PFSK-1 (cell line): ENCODE measurements at regions not wholly inside any gene's neighbourhood (a gene's known extent, or its start where the extent isn't known, plus 50 kb on each side); places are given as distances from the start of the nearest gene placed in this dataset.

Experiments used
- FOXP2 ChIP-seq: optimal IDR thresholded peaks from 2 replicates; pipeline ENCODE3; 2011; ENCODE audit warnings: borderline replicate concordance, control low read depth, inconsistent platforms; ENCODE audit not compliant: insufficient read depth; ENCODE audit errors: extremely low read length, extremely low read depth
- POLR2AphosphoS5 ChIP-seq: IDR thresholded peaks from 2 replicates; pipeline ENCODE4 v1.6.1; 2012; ENCODE audit warnings: low read depth, mild to moderate bottlenecking, control low read depth, low read length, moderate library complexity
- REST ChIP-seq, 2 experiments: IDR thresholded peaks; 2 replicates each; pipeline versions ENCODE4 v1.6.1 to v1.8.0; 2011 to 2012; ENCODE audit warnings: low read depth in 2 of 2, low read length in 2 of 2, control low read depth in 1 of 2, inconsistent platforms in 1 of 2, mild to moderate bottlenecking in 1 of 2, moderate library complexity in 1 of 2; ENCODE audit not compliant: insufficient read depth in 1 of 2
- SIN3A ChIP-seq: IDR thresholded peaks from 2 replicates; pipeline ENCODE4 v1.6.1; 2012; ENCODE audit warnings: mild to moderate bottlenecking, low read length, moderate library complexity, borderline replicate concordance; ENCODE audit not compliant: insufficient read depth
- TAF1 ChIP-seq: IDR thresholded peaks from 2 replicates; pipeline ENCODE4 v1.6.1; 2012; ENCODE audit warnings: low read length, control low read depth, borderline replicate concordance; ENCODE audit not compliant: insufficient read depth

GRCh38 chr12:41709463-41710285, 435.0 kb downstream of the GXYLT1 start:
- no peak for TF ChIP-seq POLR2AphosphoS5
- TF ChIP-seq SIN3A = no peak
- TF ChIP-seq TAF1 = no peak
- peak in 1 of 2 experiments; percentile 50; a peak in 1 of 4 replicates for TF ChIP-seq REST (IDR thresholded peaks at IDR 0.05; ENCODE audit: insufficient read depth in 1 of 2, low read depth in 2 of 2, low read length in 2 of 2)
- TF ChIP-seq FOXP2 = no peak

GRCh38 chr12:41709012-41709411, 435.7 kb downstream of the GXYLT1 start:
- TF ChIP-seq FOXP2 = no peak
- no peak for TF ChIP-seq REST (IDR thresholded peaks at IDR 0.05; ENCODE audit: insufficient read depth in 1 of 2, low read depth in 2 of 2, low read length in 2 of 2)
- no peak for TF ChIP-seq POLR2AphosphoS5
- TF ChIP-seq TAF1 = no peak
- no peak for TF ChIP-seq SIN3A

- no peak for TF ChIP-seq FOXP2
- TF ChIP-seq POLR2AphosphoS5 = no peak
- TF ChIP-seq REST (IDR thresholded peaks at IDR 0.05; ENCODE audit: insufficient read depth in 1 of 2, low read depth in 2 of 2, low read length in 2 of 2) = no peak
- no peak for TF ChIP-seq TAF1
- no peak for TF ChIP-seq SIN3A
Measured at GRCh38 chr12:41706376-41706775, 438.3 kb downstream of the GXYLT1 start.

DNA sequence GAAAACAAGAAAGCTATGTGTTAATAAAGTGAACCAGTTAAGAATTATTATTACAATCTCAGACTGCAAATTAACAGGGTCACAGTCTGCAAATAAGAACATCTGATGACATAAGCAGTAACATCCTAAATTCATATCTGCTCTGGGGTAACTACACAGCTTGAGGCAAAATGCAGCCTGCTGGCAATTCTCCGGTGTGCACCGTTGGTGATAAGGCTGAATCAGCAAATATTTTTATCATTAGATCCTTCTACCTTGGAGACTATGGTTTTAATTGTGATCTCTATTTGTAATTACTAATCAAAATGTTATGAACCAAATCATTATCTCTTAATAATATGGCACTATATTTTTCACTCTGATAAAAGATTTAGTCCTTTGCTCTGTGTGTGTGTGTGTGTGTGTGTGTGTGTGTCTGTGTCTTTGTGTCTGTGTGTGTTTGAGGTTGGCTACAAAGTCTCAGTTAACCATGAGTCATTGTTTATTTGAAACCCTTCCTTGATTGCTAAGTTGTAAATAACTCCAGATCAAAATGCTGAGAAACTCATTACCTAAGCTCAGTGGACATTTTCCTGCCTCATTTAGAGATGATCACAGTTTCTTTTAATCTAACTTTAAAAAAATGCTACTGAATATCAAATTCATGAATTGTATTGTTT, 442.6 kb downstream of the GXYLT1 start:
- TF ChIP-seq FOXP2 = no peak
- no peak for TF ChIP-seq SIN3A
- TF ChIP-seq TAF1 = no peak
- no peak for TF ChIP-seq POLR2AphosphoS5
- TF ChIP-seq REST (IDR thresholded peaks at IDR 0.05; ENCODE audit: insufficient read depth in 1 of 2, low read depth in 2 of 2, low read length in 2 of 2) = no peak
